ENCODE measurements at regions not wholly inside any gene's neighbourhood (a gene's known extent, or its start where the extent isn't known, plus 50 kb on each side); places are given as distances from the start of the nearest gene placed in this dataset.

DNA sequence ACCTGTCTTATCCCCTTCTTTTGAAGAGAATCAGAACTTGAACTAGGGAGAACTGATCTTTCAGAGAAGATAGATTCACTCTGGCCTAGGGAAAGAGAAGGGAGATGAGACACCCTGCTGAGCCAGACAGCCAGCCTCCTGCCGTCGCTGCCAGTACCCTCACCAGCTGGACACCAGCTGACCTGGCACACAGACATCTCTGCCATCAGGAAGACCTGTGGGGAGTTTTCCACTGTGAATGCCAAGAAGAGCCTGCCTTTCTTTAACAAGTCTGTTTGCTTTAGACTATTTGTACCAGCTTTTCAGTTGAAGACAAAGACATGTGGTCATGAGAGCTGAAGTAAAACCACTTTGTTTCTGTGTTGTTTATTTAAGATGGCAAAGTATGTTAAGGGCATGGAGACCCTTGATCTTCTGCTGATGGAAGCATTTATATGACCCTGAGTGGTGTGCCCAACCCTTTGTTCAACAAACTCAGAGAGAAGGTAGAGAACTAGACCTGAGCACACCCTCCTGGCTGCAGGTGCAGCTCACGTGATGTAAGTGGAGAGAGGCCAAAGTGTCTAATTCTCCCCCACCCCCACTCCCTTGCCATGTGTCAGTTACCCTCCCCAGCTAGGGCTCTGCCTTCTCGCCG, 82.3 kb upstream of the SLC24A3 start:
- no peak overlapping the region for H3K4me3 ChIP-seq
- ATAC-seq (no peak), DNase-seq (ENCODE audit: extremely low read depth in 1 of 4, low spot score in 3 of 4) (no peak), FAIRE-seq (no peak)
- H3K9me1 ChIP-seq (ENCODE audit: control insufficient read depth, insufficient read depth, low read length) = no peaks in the 10 kb centered on the region
- no peaks in the 10 kb centered on the region for H3K36me3 ChIP-seq (ENCODE audit: control insufficient read depth, insufficient read depth, low read length)
- no peak overlapping the region for H3K4me2 ChIP-seq (ENCODE audit: insufficient read depth, low read length)
- H3K9me3 ChIP-seq (replicated peaks; ENCODE audit: control insufficient read depth, insufficient read depth, low read depth, low read length) = no peaks in the 10 kb centered on the region
- WGBS (ENCODE audit: insufficient coverage, low coverage, missing lambda C conversion rate) = 0% methylated on average over 5 of the region's 5 CpGs
- no peaks in the 10 kb centered on the region for H3K27me3 ChIP-seq (ENCODE audit: control insufficient read depth in 2 of 2, insufficient read depth in 2 of 2, low read length in 2 of 2)
- H3K9ac ChIP-seq (ENCODE audit: insufficient read depth in 1 of 2, low read depth in 2 of 2, low read length in 2 of 2) = no peak overlapping the region
- CTCF ChIA-PET (ENCODE audit: low intra/inter-chr PET ratio) = no interaction called here
- H3K79me2 ChIP-seq (ENCODE audit: control insufficient read depth, insufficient read depth, low read length) = no peaks in the 10 kb centered on the region
- in situ Hi-C loops (cut with MboI) (no loop called here), intact Hi-C loops (cut with micrococcal nuclease) (no loop called here)
- TF ChIP-seq ZNF507 (tag; conservative IDR thresholded peaks at IDR 0.05) (no peak), U2AF2 (optimal IDR thresholded peaks at IDR 0.05; ENCODE audit: low read depth, low read length) (no peak), KLF6 (CRISPR knock-in tag; IDR thresholded peaks at IDR 0.05; ENCODE audit: borderline replicate concordance) (no peak), BRF1 (IDR thresholded peaks at IDR 0.05; ENCODE audit: borderline replicate concordance, extremely low read depth, insufficient read length) (no peak), TCF7L2 (IDR thresholded peaks at IDR 0.05; ENCODE audit: low read depth, low read length) (no peak), SAFB (IDR thresholded peaks at IDR 0.05; ENCODE audit: borderline replicate concordance, low read depth, low read length) (no peak), HIVEP1 (CRISPR knock-in tag; IDR thresholded peaks at IDR 0.05) (no peak), ZNF263 (CRISPR knock-in tag; IDR thresholded peaks at IDR 0.05; ENCODE audit: borderline replicate concordance) (no peak), RCOR1 (IDR thresholded peaks at IDR 0.05; ENCODE audit: borderline replicate concordance in 1 of 2, low read depth in 2 of 2, low read length in 2 of 2) (no peak), ARID1B (IDR thresholded peaks at IDR 0.05) (no peak)
- TF ChIP-seq, protein P1, sequence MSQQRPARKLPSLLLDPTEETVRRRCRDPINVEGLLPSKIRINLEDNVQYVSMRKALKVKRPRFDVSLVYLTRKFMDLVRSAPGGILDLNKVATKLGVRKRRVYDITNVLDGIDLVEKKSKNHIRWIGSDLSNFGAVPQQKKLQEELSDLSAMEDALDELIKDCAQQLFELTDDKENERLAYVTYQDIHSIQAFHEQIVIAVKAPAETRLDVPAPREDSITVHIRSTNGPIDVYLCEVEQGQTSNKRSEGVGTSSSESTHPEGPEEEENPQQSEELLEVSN (IDR thresholded peaks at IDR 0.05; ENCODE audit: borderline replicate concordance in 1 of 2, extremely low read depth in 1 of 2, insufficient read depth in 1 of 2, insufficient read length in 1 of 2, low read depth in 1 of 2, low read length in 1 of 2, poor library complexity in 1 of 2, severe bottlenecking in 1 of 2) = no peak
- TF ChIP-seq, protein P2, sequence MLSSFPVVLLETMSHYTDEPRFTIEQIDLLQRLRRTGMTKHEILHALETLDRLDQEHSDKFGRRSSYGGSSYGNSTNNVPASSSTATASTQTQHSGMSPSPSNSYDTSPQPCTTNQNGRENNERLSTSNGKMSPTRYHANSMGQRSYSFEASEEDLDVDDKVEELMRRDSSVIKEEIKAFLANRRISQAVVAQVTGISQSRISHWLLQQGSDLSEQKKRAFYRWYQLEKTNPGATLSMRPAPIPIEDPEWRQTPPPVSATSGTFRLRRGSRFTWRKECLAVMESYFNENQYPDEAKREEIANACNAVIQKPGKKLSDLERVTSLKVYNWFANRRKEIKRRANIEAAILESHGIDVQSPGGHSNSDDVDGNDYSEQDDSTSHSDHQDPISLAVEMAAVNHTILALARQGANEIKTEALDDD (IDR thresholded peaks at IDR 0.05) = no peak
- TF ChIP-seq, protein P3, sequence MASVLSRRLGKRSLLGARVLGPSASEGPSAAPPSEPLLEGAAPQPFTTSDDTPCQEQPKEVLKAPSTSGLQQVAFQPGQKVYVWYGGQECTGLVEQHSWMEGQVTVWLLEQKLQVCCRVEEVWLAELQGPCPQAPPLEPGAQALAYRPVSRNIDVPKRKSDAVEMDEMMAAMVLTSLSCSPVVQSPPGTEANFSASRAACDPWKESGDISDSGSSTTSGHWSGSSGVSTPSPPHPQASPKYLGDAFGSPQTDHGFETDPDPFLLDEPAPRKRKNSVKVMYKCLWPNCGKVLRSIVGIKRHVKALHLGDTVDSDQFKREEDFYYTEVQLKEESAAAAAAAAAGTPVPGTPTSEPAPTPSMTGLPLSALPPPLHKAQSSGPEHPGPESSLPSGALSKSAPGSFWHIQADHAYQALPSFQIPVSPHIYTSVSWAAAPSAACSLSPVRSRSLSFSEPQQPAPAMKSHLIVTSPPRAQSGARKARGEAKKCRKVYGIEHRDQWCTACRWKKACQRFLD (CRISPR knock-in tag; IDR thresholded peaks at IDR 0.05) = no peak
- BruUV-seq (replicated peaks) = no TSS peak
- H4K20me1 ChIP-seq (replicated peaks; ENCODE audit: control insufficient read depth, insufficient read depth, low read length) = no peaks in the 10 kb centered on the region
- H3K27ac ChIP-seq (ENCODE audit: extremely low read depth, low read depth, low read length) = no peak overlapping the region
- no peak overlapping the region for H2AFZ ChIP-seq (ENCODE audit: low read depth, low read length)
- POLR2A ChIA-PET = no interaction called here
- no peaks in the 10 kb centered on the region for H3K4me1 ChIP-seq (replicated peaks in 1 of 2; ENCODE audit: control insufficient read depth in 2 of 2, insufficient read depth in 2 of 2, low read length in 2 of 2)
